GM23338 (cell line): ENCODE measurements at regions not wholly inside any gene's neighbourhood (a gene's known extent, or its start where the extent isn't known, plus 50 kb on each side); places are given as distances from the start of the nearest gene placed in this dataset.

Experiments used
- ATAC-seq: fragments of 200-7000 bp; cut with Tn5 transposase; 3 replicates; pipeline ENCODE4 v1.9.1; 2020
- DNase-seq: peaks from one replicate; pipeline ENCODE4 v3.0.0-alpha.2; 2015; ENCODE audit warnings: low spot score
- H2AFZ ChIP-seq: fragments of 200-600 bp; sonication (generic); 2 replicates; pipeline ENCODE4 v1.8.0; 2016; ENCODE audit warnings: antibody characterized with exemption, mild to moderate bottlenecking, moderate library complexity
- H3F3A ChIP-seq: fragments of 200-600 bp; sonication (generic); replicated peaks from 2 replicates; pipeline ENCODE4 v1.8.0; 2017; ENCODE audit warnings: antibody characterized with exemption, mixed run types, low read depth
- H3K27ac ChIP-seq: fragments of 200-600 bp; sonication (generic); 2 replicates; pipeline ENCODE4 v1.6.1; 2016; ENCODE audit warnings: low read depth
- H3K27me3 ChIP-seq: fragments of 200-600 bp; sonication (generic); 2 replicates; pipeline ENCODE4 v1.8.0; 2016; ENCODE audit warnings: mild to moderate bottlenecking, mixed run types, moderate library complexity; ENCODE audit not compliant: insufficient read depth
- H3K36me3 ChIP-seq: fragments of 200-600 bp; sonication (generic); 2 replicates; pipeline ENCODE4 v1.8.0; 2016; ENCODE audit warnings: mild to moderate bottlenecking; ENCODE audit not compliant: insufficient read depth
- H3K4me1 ChIP-seq: fragments of 200-600 bp; sonication (generic); 2 replicates; pipeline ENCODE4 v1.8.0; 2016; ENCODE audit warnings: mild to moderate bottlenecking, moderate library complexity; ENCODE audit not compliant: insufficient read depth
- H3K4me2 ChIP-seq: fragments of 200-600 bp; sonication (generic); 2 replicates; pipeline ENCODE4 v1.7.1; 2017; ENCODE audit warnings: mixed run types
- H3K4me3 ChIP-seq: fragments of 200-600 bp; sonication (generic); 2 replicates; pipeline ENCODE4 v1.6.1; 2016; ENCODE audit warnings: mixed run types
- H3K79me2 ChIP-seq: fragments of 200-600 bp; sonication (generic); replicated peaks from 2 replicates; pipeline ENCODE4 v1.8.0; 2017; ENCODE audit warnings: mild to moderate bottlenecking; ENCODE audit not compliant: insufficient read depth
- H3K9me2 ChIP-seq: fragments of 200-600 bp; sonication (generic); 2 replicates; pipeline ENCODE4 v1.8.0; 2017; ENCODE audit not compliant: insufficient read depth
- H4K20me1 ChIP-seq: fragments of 200-600 bp; sonication (generic); replicated peaks from 2 replicates; pipeline ENCODE4 v1.8.0; 2017; ENCODE audit warnings: mild to moderate bottlenecking; ENCODE audit not compliant: insufficient read depth
- H3K27ac Mint-ChIP-seq: 2 replicates; pipeline ENCODE4 v1.8.0; 2020; ENCODE audit warnings: inconsistent platforms, mild to moderate bottlenecking, moderate library complexity, mixed read lengths
- H3K27me3 Mint-ChIP-seq: 3 replicates; pipeline ENCODE4 v1.8.0; 2022; ENCODE audit warnings: low read depth, mild to moderate bottlenecking, moderate library complexity, mixed read lengths, inconsistent platforms; ENCODE audit not compliant: insufficient read depth, poor library complexity
- H3K36me3 Mint-ChIP-seq: 3 replicates; pipeline ENCODE4 v1.8.0; 2021; ENCODE audit warnings: low read depth, mild to moderate bottlenecking, inconsistent platforms, moderate library complexity, mixed read lengths
- H3K4me1 Mint-ChIP-seq: 3 replicates; pipeline ENCODE4 v1.8.0; 2020; ENCODE audit warnings: mild to moderate bottlenecking, inconsistent platforms, mixed read lengths
- H3K4me3 Mint-ChIP-seq: 3 replicates; pipeline ENCODE4 v1.8.0; 2021; ENCODE audit warnings: moderate library complexity, mild to moderate bottlenecking, inconsistent platforms, mixed read lengths
- H3K9me3 Mint-ChIP-seq: 3 replicates; pipeline ENCODE4 v1.8.0; 2020; ENCODE audit warnings: moderate library complexity, mild to moderate bottlenecking, inconsistent platforms, mixed read lengths
- CREB1 ChIP-seq: fragments of 250-450 bp; sonication (Bioruptor Pico); IDR thresholded peaks from 2 replicates; pipeline ENCODE4 v1.5.0; 2020; ENCODE audit warnings: low read depth, mild to moderate bottlenecking, moderate library complexity
- EZH2 ChIP-seq: fragments of 200-600 bp; sonication (generic); IDR thresholded peaks from one replicate; pipeline ENCODE4 v1.8.0; 2017; ENCODE audit warnings: antibody characterized with exemption, mild to moderate bottlenecking, low read depth; ENCODE audit not compliant: unreplicated experiment
- EZH2phosphoT487 ChIP-seq: fragments of 200-600 bp; sonication (generic); IDR thresholded peaks from one replicate; pipeline ENCODE4 v1.8.1; 2018; ENCODE audit warnings: antibody characterized with exemption; ENCODE audit not compliant: unreplicated experiment
- NANOG ChIP-seq: IDR thresholded peaks from 2 replicates; pipeline ENCODE4 v1.6.1; 2016; ENCODE audit warnings: antibody characterized with exemption, borderline replicate concordance
- POLR2AphosphoS5 ChIP-seq: IDR thresholded peaks from 2 replicates; pipeline ENCODE4 v1.6.1; 2016; ENCODE audit warnings: antibody characterized with exemption, low read depth
- STAT1 ChIP-seq: IDR thresholded peaks from one replicate; pipeline ENCODE4 v1.6.1; 2016; ENCODE audit warnings: antibody characterized with exemption; ENCODE audit not compliant: unreplicated experiment
- ZNF114 ChIP-seq: fragments of 250-450 bp; sonication (Bioruptor Pico); IDR thresholded peaks from 2 replicates; pipeline ENCODE4 v1.5.0; 2020; ENCODE audit warnings: mild to moderate bottlenecking, moderate library complexity
- TF ChIP-seq, protein P1 (sequence below): fragments of 250-450 bp; sonication (Bioruptor Pico); IDR thresholded peaks from 2 replicates; pipeline ENCODE4 v1.5.0; 2020; ENCODE audit warnings: mild to moderate bottlenecking, moderate library complexity
- TF ChIP-seq, protein P2 (sequence below), 2 experiments: fragments of 200-600 bp in 1 of 2; sonication (generic) in 1 of 2; conservative IDR thresholded peaks; 2 replicates each; pipeline versions ENCODE4 v1.5.1 to v1.6.1; 2016 to 2017; ENCODE audit warnings: antibody characterized with exemption in 2 of 2, low read depth in 2 of 2, mild to moderate bottlenecking in 2 of 2, moderate library complexity in 1 of 2

DNA sequence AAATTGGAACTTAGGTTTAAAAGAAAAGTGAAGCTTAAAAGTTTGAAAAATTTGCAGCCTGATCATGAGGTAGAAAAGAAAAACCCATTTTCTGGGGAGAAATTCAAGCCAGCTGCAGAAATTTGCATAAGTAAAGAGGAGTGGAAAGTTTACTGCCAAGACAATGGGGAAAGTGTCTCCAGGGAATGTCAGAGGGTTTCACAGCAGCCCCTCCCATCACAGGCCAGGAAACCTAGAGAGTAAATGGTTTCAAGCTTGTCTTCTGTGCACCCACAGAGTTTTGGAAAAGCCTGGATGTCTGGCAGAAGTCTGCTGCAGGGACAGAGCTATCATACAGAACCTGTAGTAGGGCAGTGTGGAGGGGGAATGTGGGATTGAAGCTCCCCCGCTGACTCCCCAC is 254.0 kb upstream of the FSIP2 start (continued):
- TF ChIP-seq, protein P1, sequence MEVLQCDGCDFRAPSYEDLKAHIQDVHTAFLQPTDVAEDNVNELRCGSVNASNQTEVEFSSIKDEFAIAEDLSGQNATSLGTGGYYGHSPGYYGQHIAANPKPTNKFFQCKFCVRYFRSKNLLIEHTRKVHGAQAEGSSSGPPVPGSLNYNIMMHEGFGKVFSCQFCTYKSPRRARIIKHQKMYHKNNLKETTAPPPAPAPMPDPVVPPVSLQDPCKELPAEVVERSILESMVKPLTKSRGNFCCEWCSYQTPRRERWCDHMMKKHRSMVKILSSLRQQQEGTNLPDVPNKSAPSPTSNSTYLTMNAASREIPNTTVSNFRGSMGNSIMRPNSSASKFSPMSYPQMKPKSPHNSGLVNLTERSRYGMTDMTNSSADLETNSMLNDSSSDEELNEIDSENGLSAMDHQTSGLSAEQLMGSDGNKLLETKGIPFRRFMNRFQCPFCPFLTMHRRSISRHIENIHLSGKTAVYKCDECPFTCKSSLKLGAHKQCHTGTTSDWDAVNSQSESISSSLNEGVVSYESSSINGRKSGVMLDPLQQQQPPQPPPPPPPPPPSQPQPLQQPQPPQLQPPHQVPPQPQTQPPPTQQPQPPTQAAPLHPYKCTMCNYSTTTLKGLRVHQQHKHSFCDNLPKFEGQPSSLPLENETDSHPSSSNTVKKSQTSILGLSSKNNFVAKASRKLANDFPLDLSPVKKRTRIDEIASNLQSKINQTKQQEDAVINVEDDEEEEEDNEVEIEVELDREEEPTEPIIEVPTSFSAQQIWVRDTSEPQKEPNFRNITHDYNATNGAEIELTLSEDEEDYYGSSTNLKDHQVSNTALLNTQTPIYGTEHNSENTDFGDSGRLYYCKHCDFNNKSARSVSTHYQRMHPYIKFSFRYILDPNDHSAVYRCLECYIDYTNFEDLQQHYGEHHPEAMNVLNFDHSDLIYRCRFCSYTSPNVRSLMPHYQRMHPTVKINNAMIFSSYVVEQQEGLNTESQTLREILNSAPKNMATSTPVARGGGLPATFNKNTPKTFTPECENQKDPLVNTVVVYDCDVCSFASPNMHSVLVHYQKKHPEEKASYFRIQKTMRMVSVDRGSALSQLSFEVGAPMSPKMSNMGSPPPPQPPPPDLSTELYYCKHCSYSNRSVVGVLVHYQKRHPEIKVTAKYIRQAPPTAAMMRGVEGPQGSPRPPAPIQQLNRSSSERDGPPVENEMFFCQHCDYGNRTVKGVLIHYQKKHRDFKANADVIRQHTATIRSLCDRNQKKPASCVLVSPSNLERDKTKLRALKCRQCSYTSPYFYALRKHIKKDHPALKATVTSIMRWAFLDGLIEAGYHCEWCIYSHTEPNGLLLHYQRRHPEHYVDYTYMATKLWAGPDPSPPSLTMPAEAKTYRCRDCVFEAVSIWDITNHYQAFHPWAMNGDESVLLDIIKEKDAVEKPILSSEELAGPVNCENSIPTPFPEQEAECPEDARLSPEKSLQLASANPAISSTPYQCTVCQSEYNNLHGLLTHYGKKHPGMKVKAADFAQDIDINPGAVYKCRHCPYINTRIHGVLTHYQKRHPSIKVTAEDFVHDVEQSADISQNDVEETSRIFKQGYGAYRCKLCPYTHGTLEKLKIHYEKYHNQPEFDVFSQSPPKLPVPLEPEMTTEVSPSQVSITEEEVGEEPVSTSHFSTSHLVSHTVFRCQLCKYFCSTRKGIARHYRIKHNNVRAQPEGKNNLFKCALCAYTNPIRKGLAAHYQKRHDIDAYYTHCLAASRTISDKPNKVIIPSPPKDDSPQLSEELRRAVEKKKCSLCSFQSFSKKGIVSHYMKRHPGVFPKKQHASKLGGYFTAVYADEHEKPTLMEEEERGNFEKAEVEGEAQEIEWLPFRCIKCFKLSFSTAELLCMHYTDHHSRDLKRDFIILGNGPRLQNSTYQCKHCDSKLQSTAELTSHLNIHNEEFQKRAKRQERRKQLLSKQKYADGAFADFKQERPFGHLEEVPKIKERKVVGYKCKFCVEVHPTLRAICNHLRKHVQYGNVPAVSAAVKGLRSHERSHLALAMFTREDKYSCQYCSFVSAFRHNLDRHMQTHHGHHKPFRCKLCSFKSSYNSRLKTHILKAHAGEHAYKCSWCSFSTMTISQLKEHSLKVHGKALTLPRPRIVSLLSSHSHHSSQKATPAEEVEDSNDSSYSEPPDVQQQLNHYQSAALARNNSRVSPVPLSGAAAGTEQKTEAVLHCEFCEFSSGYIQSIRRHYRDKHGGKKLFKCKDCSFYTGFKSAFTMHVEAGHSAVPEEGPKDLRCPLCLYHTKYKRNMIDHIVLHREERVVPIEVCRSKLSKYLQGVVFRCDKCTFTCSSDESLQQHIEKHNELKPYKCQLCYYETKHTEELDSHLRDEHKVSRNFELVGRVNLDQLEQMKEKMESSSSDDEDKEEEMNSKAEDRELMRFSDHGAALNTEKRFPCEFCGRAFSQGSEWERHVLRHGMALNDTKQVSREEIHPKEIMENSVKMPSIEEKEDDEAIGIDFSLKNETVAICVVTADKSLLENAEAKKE (CRISPR knock-in tag) = no peak
- no peak for TF ChIP-seq CREB1 (CRISPR knock-in tag)

DNA sequence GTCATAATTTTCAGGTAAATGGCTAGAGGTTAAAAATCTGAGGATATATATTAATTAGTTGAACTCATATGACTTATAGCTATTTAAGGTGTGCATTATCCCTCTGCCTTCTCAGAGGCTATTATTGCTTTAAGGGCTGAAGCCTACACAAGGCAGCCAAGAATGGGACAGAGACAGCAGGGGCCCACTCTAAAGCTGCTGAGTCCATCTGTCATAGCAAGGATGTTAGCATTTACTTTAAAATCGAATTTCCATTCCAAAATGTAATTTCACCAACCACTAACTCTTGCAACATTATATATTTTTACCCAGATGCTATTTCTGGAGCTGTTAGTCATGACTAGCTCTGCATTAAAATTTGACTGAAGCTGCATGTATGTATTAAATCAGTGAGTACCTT is 236.3 kb upstream of the FSIP2 start:
- Mint-ChIP-seq H3K27ac (no peak overlapping the region), H3K9me3 (peaks cover 22% of the 10 kb centered on the region), H3K36me3 (peaks cover 28% of the 10 kb centered on the region; the same call in 2 of the 3 replicates), H3K4me3 (no peak overlapping the region), H3K27me3 (no peaks in the 10 kb centered on the region), H3K4me1 (no peaks in the 10 kb centered on the region)
- H3K4me3 ChIP-seq = no peak overlapping the region
- H2AFZ ChIP-seq = no peak overlapping the region
- H4K20me1 ChIP-seq = no peaks in the 10 kb centered on the region
- H3K4me1 ChIP-seq = no peaks in the 10 kb centered on the region
- DNase-seq = no peak
- no peaks in the 10 kb centered on the region for H3K36me3 ChIP-seq
- ATAC-seq = no peak
- H3K79me2 ChIP-seq = no peaks in the 10 kb centered on the region
- no peaks in the 10 kb centered on the region for H3K9me2 ChIP-seq
- H3K4me2 ChIP-seq = no peak overlapping the region
- H3K27ac ChIP-seq = no peak overlapping the region
- H3F3A ChIP-seq = no peaks in the 10 kb centered on the region
- H3K27me3 ChIP-seq = no peaks in the 10 kb centered on the region
- TF ChIP-seq, protein P2, sequence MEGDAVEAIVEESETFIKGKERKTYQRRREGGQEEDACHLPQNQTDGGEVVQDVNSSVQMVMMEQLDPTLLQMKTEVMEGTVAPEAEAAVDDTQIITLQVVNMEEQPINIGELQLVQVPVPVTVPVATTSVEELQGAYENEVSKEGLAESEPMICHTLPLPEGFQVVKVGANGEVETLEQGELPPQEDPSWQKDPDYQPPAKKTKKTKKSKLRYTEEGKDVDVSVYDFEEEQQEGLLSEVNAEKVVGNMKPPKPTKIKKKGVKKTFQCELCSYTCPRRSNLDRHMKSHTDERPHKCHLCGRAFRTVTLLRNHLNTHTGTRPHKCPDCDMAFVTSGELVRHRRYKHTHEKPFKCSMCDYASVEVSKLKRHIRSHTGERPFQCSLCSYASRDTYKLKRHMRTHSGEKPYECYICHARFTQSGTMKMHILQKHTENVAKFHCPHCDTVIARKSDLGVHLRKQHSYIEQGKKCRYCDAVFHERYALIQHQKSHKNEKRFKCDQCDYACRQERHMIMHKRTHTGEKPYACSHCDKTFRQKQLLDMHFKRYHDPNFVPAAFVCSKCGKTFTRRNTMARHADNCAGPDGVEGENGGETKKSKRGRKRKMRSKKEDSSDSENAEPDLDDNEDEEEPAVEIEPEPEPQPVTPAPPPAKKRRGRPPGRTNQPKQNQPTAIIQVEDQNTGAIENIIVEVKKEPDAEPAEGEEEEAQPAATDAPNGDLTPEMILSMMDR (conservative IDR thresholded peaks at IDR 0.05; ENCODE audit: low read depth in 2 of 2) = no peak
- TF ChIP-seq NANOG = no peak
- TF ChIP-seq POLR2AphosphoS5 = no peak
- TF ChIP-seq CREB1 (CRISPR knock-in tag) = no peak
- no peak for TF ChIP-seq EZH2
- TF ChIP-seq ZNF114 = no peak
- TF ChIP-seq, protein P1 (CRISPR knock-in tag) = no peak
- TF ChIP-seq EZH2phosphoT487 = no peak
- TF ChIP-seq STAT1 = no peak
